T47D (cell line): ENCODE measurements at regions not wholly inside any gene's neighbourhood (a gene's known extent, or its start where the extent isn't known, plus 50 kb on each side); places are given as distances from the start of the nearest gene placed in this dataset.
A peak's percentile ranks its signal among the peaks of the same experiment; 100 is the strongest.

Experiments used
- DNase-seq, 2 experiments: peaks; one replicate each; pipeline versions ENCODE4 v3.0.0 to v3.0.0-alpha.2; 2011 to 2012; ENCODE audit warnings: low read depth in 1 of 2, low spot score in 1 of 2
- JUND ChIP-seq: IDR thresholded peaks from 2 replicates; pipeline ENCODE4 v1.6.1; 2012; ENCODE audit warnings: low read depth
- in situ Hi-C: cut with HindIII; loops from 2 replicates; pipeline ENCODE4 v1.10.0; 2016; ENCODE audit warnings: low sequenced_read_pairs, low pct_unique_long_range_greater_than_20kb

- no peak for TF ChIP-seq JUND
- in situ Hi-C loops: no loop called here
- DNase-seq: no peak
These were observed 290.8 kb upstream of the MYT1L start for GRCh38 chr2:2621855-2622254.

- no peak for TF ChIP-seq JUND
- in situ Hi-C loops: no loop called here
- no peak for DNase-seq
These were observed 289.5 kb upstream of the MYT1L start for GRCh38 chr2:2620604-2621003.

GRCh38 chr2:2619995-2620394 lies 288.9 kb upstream of the MYT1L start:
- TF ChIP-seq JUND: no peak
- in situ Hi-C loops: no loop called here
- no peak for DNase-seq

- in situ Hi-C loops: no loop called here
- no peak for TF ChIP-seq JUND
These were observed 283.4 kb upstream of the MYT1L start for GRCh38 chr2:2614452-2614851.

GRCh38 chr2:2613279-2614199 lies 282.5 kb upstream of the MYT1L start:
- peak; percentile 44 to 94 for DNase-seq
- in situ Hi-C loops: no loop called here
- no peak for TF ChIP-seq JUND

More at GRCh38 chr2:2614452-2614851, 283.4 kb upstream of the MYT1L start:
- no peak for DNase-seq

- in situ Hi-C loops: no loop called here
- no peak for TF ChIP-seq JUND
- no peak for DNase-seq
These were observed 279.7 kb upstream of the MYT1L start for GRCh38 chr2:2610751-2611150.

GRCh38 chr2:2600366-2600765 lies 269.3 kb upstream of the MYT1L start:
- DNase-seq: no peak
- in situ Hi-C loops: no loop called here
- no peak for TF ChIP-seq JUND

- in situ Hi-C loops: no loop called here
- DNase-seq: no peak
- TF ChIP-seq JUND: no peak
These were observed 268.4 kb upstream of the MYT1L start for GRCh38 chr2:2599441-2599840.

GRCh38 chr2:2597712-2598111 lies 266.6 kb upstream of the MYT1L start:
- no peak for TF ChIP-seq JUND
- in situ Hi-C loops: no loop called here
- DNase-seq: no peak

GRCh38 chr2:2591542-2591940 lies 260.5 kb upstream of the MYT1L start:
- no peak for DNase-seq
- no peak for TF ChIP-seq JUND
- in situ Hi-C loops: no loop called here

GRCh38 chr2:2590841-2591541 lies 259.9 kb upstream of the MYT1L start:
- TF ChIP-seq JUND: no peak
- in situ Hi-C loops: no loop called here

GRCh38 chr2:2590141-2590540 lies 259.1 kb upstream of the MYT1L start:
- TF ChIP-seq JUND: no peak
- in situ Hi-C loops: no loop called here
- DNase-seq: no peak

More at GRCh38 chr2:2590841-2591541, 259.9 kb upstream of the MYT1L start:
- no peak for DNase-seq

- in situ Hi-C loops: no loop called here
These were observed 257.7 kb upstream of the MYT1L start for GRCh38 chr2:2588777-2589176.

More at GRCh38 chr2:2588777-2589176, 257.7 kb upstream of the MYT1L start:
- DNase-seq: no peak
- TF ChIP-seq JUND: no peak
